IPS-20b (cell line): ENCODE measurements at regions not wholly inside any gene's neighbourhood (a gene's known extent, or its start where the extent isn't known, plus 50 kb on each side); places are given as distances from the start of the nearest gene placed in this dataset.
"Not testable (repeated sequence)": the region's sequence is repeated elsewhere in the genome, so short reads cannot be mapped to it uniquely, and the experiment has no call there.

Source experiments
- H3K27ac ChIP-seq: one replicate; pipeline ENCODE4 v1.5.1; 2013; ENCODE audit warnings: low read length
- H3K27me3 ChIP-seq: 2 replicates; pipeline ENCODE4 v1.6.1; 2013; ENCODE audit warnings: mild to moderate bottlenecking, low read length, inconsistent platforms; ENCODE audit not compliant: insufficient read depth
- H3K36me3 ChIP-seq: 2 replicates; pipeline ENCODE4 v1.6.1; 2013; ENCODE audit warnings: low read depth, mild to moderate bottlenecking, inconsistent platforms, low read length, moderate library complexity; ENCODE audit not compliant: insufficient read depth
- H3K4me1 ChIP-seq: 2 replicates; pipeline ENCODE4 v1.6.1; 2013; ENCODE audit warnings: mild to moderate bottlenecking, control low read depth, inconsistent platforms, low read length, moderate library complexity; ENCODE audit not compliant: insufficient read depth
- H3K4me3 ChIP-seq: 2 replicates; pipeline ENCODE4 v1.5.1; 2013; ENCODE audit warnings: mild to moderate bottlenecking, low read length, inconsistent platforms
- H3K9ac ChIP-seq: 2 replicates; pipeline ENCODE4 v1.6.1; 2013; ENCODE audit warnings: low read depth, mild to moderate bottlenecking, inconsistent platforms, low read length, moderate library complexity
- H3K9me3 ChIP-seq: 2 replicates; pipeline ENCODE4 v1.6.1; 2013; ENCODE audit warnings: mild to moderate bottlenecking, low read depth, low read length, inconsistent platforms; ENCODE audit not compliant: insufficient read depth

DNA sequence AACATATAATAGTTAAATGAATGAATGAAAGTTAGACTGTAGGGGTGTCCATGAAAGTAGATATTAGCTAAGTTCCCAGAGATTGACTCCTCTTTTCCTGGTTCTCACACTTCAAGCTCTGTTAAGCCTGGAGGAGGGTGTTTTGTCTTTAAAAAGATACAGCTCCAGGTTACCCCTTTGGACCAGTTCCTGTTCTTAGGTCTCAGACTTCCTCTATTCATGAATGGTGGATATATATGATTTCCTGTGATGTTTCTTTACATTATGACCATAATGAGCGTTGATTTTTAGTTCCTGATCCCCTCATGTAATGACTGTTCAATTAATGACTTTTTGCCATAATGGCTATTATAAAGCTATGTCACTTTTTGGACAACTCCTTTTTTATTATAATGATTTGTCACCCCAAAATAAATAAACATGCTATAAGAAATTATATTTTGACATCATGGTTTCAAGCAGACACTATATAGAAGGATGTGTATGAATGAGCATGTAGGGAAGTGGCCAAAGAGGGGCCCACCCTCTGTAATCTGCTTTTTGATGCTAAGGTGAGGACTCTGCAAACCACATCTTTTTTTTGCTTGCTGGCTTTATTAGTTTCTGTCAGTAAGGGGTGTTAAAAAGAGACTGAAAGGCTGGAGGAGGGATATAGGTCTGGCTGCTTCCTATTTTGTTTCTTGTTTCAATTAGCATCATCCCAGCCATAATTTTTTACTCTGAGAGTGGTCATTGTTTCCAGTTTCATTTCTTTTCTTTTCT is 115.2 kb downstream of the FAM72B start:
- H3K36me3 ChIP-seq, H3K4me3 ChIP-seq, H3K4me1 ChIP-seq, H3K9ac ChIP-seq, H3K27ac ChIP-seq, H3K27me3 ChIP-seq, H3K9me3 ChIP-seq: not testable (repeated sequence)

GRCh38 chr1:121073852-121074251 is 110.3 kb downstream of the FAM72B start:
- not testable (repeated sequence) for H3K4me3 ChIP-seq, H3K36me3 ChIP-seq, H3K9ac ChIP-seq, H3K27ac ChIP-seq, H3K27me3 ChIP-seq, H3K4me1 ChIP-seq, H3K9me3 ChIP-seq

GRCh38 chr1:121075254-121075805 is 108.8 kb downstream of the FAM72B start:
- not testable (repeated sequence) for H3K27ac ChIP-seq, H3K36me3 ChIP-seq, H3K4me3 ChIP-seq

GRCh38 chr1:121076674-121077073 is 107.5 kb downstream of the FAM72B start:
- H3K9ac ChIP-seq, H3K4me3 ChIP-seq, H3K4me1 ChIP-seq, H3K27ac ChIP-seq, H3K27me3 ChIP-seq, H3K36me3 ChIP-seq, H3K9me3 ChIP-seq: not testable (repeated sequence)

More at GRCh38 chr1:121075254-121075805, 108.8 kb downstream of the FAM72B start:
- not testable (repeated sequence) for H3K9me3 ChIP-seq, H3K4me1 ChIP-seq, H3K27me3 ChIP-seq, H3K9ac ChIP-seq

DNA sequence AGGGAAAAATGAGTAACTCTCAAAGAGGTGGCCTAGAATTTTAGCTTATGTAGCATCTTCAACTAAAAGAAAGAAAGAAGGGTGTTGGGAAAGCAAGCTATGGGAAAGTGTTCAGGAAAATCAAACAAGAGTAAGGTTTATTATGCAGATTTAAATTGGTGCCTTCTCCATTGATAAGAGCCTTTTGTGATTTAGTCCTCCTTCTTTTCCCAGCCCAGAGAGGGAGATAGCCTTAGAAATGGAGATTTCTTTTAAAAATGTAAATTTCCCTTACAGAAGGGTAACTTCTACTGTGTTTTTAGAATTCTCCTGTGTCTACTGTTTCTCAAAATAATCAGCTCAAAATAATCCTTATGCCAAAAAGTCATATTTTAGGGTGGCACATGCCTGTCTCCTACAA is 104.5 kb downstream of the FAM72B start:
- H3K27ac ChIP-seq, H3K4me3 ChIP-seq, H3K4me1 ChIP-seq, H3K9me3 ChIP-seq, H3K27me3 ChIP-seq, H3K36me3 ChIP-seq, H3K9ac ChIP-seq: not testable (repeated sequence)

DNA sequence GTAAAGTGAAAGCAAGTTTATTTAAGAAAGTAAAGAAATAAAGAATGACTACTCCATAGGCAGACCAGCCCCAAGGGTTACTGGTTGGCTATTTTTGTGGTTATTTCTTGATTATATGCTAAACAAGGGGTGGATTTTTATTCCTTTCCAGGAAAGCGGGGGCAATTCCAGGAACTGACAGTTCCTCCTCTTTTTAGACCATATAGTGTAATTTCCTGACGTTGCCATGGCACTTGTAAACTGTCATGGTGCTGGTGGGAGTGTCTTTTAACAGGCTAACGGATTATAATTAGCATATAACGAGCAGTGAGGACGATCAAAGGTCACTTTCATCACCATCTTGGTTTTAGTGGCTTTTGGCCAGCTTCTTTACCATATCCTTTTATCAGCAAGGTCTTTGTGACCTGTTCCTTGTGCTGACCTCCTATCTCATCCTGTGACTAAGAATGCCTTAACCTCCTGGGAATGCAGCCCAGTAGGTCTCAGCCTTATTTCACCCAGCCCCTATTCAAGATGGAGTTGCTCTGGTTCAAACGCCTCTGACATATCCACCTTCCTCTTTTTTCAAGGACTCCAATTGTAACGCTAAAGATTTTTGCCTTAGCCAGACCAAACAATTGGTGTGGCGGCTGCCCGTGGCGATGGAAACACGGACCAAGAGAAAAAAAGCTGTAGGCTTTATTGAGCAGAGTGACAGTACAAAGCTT is 103.8 kb downstream of the FAM72B start:
- H3K4me1 ChIP-seq, H3K9me3 ChIP-seq, H3K27me3 ChIP-seq, H3K4me3 ChIP-seq, H3K9ac ChIP-seq, H3K27ac ChIP-seq, H3K36me3 ChIP-seq: not testable (repeated sequence)

DNA sequence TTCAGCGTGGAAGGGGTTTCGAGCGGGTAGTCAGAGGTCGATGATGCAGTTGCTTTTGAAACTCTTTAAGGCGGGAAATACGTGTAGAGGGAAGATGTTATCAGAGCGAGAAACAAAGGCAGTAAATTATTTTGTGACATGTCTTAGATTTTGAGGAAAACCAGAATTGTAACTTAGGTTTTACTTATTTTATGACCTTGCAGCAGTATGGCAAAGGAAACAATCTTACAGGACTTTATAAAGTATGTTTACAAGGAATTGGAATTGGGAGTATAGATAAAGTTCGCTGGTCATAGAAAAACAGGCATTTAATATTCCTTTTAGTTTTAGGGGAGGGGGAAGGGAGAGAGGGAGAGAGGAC is 103.3 kb downstream of the FAM72B start:
- not testable (repeated sequence) for H3K9me3 ChIP-seq, H3K27me3 ChIP-seq, H3K27ac ChIP-seq, H3K36me3 ChIP-seq, H3K9ac ChIP-seq, H3K4me3 ChIP-seq, H3K4me1 ChIP-seq

DNA sequence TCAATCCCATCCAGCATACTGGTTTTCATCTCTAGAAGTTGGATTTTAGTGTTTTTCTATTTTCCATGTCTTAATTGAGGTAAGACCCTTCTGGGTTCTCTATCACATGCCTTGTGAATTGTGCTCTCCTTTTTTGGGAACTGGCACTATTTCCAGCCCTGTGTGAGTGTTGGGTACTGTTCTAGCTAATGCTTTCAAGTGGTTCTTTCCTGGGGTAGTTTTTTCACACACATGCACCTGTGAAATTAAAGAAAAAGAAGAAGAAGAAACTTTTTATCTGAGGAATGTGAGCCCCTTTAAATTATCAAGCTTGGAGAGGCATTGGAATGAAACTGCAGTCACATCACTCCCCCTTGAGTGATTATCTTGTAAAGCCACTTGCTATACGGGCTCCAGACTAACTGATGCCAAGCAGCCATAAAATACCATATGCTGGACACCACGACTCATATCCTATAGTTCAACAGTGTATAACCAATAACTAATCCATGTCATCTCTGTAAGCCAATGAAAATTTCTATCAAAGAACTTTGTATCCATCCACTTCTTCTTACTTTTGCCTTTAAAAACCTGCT is 102.4 kb downstream of the FAM72B start:
- not testable (repeated sequence) for H3K27ac ChIP-seq, H3K36me3 ChIP-seq, H3K9ac ChIP-seq, H3K9me3 ChIP-seq, H3K27me3 ChIP-seq, H3K4me1 ChIP-seq, H3K4me3 ChIP-seq

- H3K36me3 ChIP-seq, H3K4me3 ChIP-seq, H3K27me3 ChIP-seq, H3K9me3 ChIP-seq, H3K27ac ChIP-seq, H3K4me1 ChIP-seq, H3K9ac ChIP-seq: not testable (repeated sequence)
Observed at GRCh38 chr1:121082995-121083394, 101.1 kb downstream of the FAM72B start.

DNA sequence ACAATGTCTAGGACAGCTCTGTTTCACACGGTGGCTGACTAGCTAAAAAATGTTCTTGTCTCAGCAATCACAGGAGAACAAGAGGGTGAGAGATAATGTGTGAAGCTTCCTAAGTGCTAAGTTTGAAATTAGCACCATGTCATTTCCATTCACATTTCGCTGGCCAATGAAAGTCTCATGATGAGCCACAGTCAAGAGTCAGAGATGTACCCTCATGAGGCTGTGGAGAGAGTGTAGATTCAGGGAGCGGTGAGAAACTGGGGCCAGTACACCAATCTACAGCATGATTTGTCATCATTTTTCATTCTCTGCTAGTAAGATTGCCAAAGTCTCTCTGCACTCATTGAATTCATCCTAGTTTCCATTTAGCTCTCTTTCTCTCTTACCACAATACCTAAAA is 97.9 kb downstream of the FAM72B start:
- H3K9ac ChIP-seq, H3K27me3 ChIP-seq, H3K9me3 ChIP-seq, H3K4me3 ChIP-seq, H3K4me1 ChIP-seq, H3K27ac ChIP-seq, H3K36me3 ChIP-seq: not testable (repeated sequence)

DNA sequence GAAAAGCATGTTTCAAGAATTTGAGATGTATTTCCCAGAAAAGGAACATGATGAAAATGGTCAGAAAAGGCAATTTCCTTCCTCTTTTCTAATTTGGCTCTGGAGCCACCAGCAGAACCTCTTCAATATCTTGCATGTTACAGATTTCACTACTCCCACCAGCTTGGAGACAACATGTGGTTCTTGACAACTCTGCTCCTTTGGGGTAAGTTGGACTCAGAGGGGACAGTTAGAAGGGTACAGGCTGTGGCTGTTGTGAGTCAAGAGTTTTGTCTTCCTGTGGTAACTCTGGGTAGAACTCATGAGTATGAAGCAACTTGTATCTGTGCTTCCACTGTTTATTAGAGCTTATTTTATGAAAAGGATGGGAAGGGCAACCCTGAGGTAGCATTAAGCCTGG is 96.9 kb downstream of the FAM72B start:
- H3K27me3 ChIP-seq, H3K4me3 ChIP-seq, H3K4me1 ChIP-seq, H3K9ac ChIP-seq, H3K9me3 ChIP-seq, H3K36me3 ChIP-seq, H3K27ac ChIP-seq: not testable (repeated sequence)

- not testable (repeated sequence) for H3K27me3 ChIP-seq, H3K9ac ChIP-seq, H3K4me3 ChIP-seq, H3K36me3 ChIP-seq, H3K9me3 ChIP-seq, H3K27ac ChIP-seq, H3K4me1 ChIP-seq
Observed at GRCh38 chr1:121088568-121088967, 95.6 kb downstream of the FAM72B start.
